NCI-H2227 treated with DMSO at 0.1 percent for 48 hours (cell line): ENCODE measurements at regions not wholly inside any gene's neighbourhood (a gene's known extent, or its start where the extent isn't known, plus 50 kb on each side); places are given as distances from the start of the nearest gene placed in this dataset.

Source experiments
- DNase-seq: peaks from one replicate; lab custom pipeline; 2025; lab: John Stamatoyannopoulos, UW

GRCh38 chrX:40452031-40452430 lies 128.7 kb upstream of the ATP6AP2 start:
- no peak for DNase-seq

DNA sequence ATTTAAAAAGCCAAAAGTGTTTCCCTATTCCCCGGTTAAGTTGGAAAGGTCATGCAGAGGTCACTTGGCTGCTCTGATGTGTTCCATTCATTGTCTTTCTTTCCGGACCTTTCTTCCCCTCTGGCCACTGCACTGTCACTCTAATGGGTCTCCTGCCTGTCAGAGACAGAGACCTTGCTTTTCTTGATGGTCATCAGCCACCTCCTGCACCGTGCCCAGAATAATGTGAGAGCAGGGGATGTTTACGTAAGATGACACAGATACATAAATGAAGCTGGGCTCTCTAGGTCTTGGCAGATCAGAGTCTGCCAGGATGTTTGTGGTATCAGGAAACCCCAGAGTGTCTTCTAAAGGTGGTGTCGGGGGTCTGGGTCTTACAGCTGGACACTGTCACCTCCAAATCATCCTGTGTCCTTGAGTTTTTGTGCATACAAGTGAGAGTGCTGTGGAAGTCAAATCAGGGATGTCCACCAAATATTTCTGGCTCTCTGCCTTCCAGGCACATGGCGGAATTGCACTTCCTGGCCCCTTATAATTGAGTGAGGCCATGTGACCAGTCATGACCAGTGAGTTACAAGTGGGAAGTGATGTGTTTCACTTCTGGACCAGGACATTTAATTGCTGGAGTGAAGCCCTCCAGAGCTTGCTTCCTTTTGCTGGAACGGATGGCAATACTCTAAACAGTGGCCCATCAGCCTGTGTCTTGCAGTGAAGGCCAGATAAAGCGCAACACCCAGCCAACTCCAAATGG lies 130.6 kb upstream of the ATP6AP2 start:
- DNase-seq: no peak

DNA sequence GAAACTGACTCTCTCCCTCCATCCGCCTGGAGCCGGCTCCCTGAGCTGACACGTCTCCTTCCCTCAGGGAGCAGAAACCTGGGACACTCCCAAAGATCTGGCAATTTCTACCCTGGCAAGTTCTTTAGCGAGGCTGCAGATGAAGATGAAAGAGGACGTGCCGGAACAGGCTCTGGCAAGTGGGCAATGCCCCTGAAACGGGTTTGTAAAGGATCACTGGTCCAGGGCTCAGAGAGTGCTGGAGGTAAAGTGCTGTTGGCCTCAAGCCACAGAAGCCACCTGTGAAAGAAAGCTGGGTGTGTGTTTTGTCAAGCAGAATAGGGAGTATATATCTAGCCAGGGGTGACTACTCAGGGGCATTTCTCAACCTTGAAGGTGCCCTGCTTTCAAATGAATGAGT lies 131.4 kb upstream of the ATP6AP2 start:
- DNase-seq: no peak

- no peak for DNase-seq
These were observed 132.0 kb upstream of the ATP6AP2 start for GRCh38 chrX:40448793-40449192.

- DNase-seq: no peak
These were observed 133.8 kb upstream of the ATP6AP2 start for GRCh38 chrX:40446921-40447320.

DNA sequence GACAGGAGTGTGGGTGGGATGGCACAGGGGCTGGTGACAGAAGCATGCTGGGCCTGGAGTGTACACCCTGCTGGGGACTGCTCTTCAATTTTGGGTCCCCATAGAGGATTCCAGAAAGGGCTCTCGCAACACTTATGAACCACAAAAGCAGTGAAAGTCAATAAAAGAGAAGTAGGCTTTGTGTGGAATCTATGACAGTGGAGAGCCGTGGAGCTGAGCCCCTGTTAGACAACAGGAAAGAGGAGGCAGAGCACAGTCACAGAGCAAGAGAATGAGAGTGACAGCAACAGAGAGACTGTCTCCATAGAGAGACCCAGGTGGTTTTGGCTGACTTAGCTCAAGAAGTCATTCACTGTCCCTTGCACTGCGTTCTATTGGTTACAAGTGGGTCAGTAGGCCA lies 135.1 kb upstream of the ATP6AP2 start:
- no peak for DNase-seq

DNA sequence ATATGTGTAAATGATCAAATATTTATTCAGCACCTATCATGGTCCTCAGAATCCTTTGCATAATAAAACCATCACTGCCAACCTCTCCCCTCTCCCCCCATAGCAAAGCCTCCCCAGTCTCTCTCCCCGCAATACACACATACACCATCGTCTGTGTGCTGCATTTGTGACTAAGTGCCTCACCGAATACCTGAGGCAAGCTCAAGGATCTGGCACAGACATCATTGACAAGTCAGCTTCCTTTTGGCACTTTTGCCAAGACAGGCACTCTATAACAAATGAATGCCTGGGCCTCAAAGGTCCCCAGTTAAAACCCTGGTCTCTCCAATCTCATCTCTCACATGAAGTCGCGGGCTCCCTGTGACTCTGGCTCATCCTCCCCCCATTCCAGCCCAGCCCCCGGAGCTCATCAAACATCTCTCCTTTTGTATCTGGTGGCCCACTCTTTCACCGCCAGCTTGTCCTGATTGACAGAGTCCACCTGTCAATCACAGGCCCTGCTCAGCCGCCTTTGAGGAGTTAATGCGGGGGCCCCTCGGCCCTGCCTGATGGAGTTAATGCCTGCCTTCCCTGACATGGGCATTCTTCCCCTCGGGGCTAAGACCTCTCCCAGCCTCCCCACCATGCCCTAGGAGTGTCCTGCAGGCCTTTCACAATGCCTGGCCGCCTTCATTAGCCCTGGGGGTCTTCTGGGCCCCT lies 135.8 kb upstream of the ATP6AP2 start:
- no peak for DNase-seq

DNA sequence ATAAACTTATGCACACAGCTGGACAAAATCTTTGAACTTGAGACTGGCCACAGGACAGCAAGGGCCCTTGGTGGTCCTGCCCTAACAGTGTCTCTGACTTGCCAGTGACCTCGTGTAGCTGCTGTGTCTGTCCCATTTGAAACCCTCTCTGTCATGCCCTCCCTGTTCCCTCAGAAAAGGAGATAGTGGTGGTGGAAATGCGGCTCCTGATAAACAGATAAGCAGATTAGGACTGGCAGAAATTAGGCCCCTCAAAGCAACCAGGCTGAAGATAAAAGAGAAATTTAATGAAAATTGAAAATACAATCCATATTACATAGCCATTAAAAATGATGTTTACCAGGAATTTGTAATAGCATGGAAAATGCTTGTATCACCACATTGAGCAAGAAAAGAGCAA lies 136.6 kb upstream of the ATP6AP2 start:
- DNase-seq: no peak

DNA sequence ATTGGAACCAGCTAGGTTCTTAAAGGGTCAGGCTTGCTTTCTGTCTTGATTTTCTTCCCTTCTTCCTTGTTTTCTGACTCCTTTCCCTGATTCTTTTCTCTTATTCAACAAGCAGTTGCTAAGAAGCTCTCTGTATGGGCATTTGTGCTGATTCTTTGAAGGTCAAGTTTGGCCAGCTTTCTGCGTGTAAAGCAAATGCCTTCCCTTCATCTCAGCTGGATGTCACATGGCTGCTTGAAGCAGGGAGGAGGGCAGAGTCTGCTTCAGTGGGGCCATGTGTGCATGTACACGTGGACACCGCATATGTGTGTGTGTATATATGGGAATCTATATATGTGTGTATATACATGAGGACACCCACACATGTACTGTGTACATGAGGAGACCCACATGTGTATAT lies 139.9 kb upstream of the ATP6AP2 start:
- DNase-seq: no peak

GRCh38 chrX:40439625-40440532 lies 140.9 kb upstream of the ATP6AP2 start:
- no peak for DNase-seq

DNA sequence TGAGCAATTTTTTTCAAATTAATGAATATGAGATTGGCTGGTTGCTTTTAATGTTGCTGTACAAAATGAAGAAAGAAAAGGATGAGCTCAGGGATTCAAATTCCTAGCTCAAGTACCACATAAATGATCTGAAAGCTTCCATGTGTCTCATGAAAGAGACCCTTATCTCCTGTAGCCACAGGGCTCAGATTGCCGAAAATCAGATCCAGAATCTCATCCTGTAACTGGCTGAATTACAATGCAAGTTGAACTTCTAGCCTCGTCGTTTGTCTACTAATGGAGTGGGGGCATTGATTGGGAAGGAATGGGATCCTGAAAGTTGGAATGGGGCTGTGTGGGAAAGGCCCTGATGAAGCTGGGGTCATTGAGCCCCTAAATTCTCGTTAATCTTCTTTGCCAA lies 143.4 kb upstream of the ATP6AP2 start:
- DNase-seq: no peak

DNA sequence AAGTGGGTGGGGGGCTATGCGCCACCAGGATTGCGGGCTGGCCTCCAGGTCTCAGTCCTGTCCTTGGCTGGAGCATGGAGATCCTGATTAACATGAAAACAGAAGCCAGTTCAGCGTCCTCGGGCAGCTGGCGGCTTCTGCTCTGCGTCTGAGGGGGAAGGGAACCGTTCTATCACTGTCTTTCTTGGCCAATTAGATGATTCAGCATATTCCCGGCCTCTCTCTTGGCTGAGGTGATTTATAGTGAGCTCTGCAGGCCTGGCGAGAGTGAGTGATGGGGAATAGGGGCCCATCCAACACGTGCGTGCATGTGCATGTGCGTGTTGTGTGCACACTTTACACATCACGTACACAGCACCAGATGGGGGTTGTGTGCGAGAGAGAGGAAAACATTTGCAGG lies 145.8 kb upstream of the ATP6AP2 start:
- DNase-seq: peak; percentile 97

GRCh38 chrX:40434443-40434842 lies 146.3 kb upstream of the ATP6AP2 start:
- DNase-seq: peak; percentile 88

DNA sequence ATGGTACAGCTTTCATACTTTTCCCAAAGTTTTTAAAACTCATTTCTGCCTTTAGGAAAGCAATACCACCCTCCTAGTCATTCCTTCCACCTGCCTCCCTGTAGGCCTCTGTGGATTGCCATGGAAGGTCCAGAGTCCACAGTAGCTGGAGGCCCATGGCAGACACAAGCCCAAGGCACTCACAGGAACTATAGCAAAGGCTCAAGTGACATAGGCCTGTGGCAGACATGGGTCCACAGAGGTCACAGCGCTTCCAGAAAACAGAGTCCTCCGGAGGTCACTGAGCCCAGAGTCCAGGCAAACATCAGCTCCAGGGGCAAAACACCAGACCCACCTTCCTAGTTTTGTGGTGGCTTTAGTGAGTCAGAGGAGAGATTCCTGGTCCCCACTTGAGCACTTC lies 147.6 kb upstream of the ATP6AP2 start:
- no peak for DNase-seq

GRCh38 chrX:40424259-40424658 lies 156.5 kb upstream of the ATP6AP2 start:
- DNase-seq: no peak

- DNase-seq: peak; percentile 44
These were observed 157.5 kb upstream of the ATP6AP2 start for GRCh38 chrX:40423299-40423698.

DNA sequence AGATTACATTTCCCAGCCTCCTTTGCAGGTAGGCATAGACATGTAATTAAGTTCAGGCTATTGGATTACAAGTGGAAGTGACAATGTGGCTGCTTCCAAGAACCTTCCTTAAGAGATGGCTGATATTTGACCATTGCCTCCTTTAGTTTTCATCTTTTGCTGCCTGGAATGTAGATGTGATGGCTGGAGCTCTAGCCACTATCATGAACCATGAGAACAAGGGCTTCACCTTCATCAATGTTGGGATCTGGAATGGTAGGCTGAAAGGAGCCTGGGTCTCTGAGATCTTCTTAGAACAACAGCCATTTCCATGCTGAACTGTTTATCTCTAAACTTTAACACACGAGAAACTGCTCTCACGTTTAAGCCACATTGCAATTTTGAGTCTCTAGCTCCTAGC lies 158.7 kb upstream of the ATP6AP2 start:
- no peak for DNase-seq

DNA sequence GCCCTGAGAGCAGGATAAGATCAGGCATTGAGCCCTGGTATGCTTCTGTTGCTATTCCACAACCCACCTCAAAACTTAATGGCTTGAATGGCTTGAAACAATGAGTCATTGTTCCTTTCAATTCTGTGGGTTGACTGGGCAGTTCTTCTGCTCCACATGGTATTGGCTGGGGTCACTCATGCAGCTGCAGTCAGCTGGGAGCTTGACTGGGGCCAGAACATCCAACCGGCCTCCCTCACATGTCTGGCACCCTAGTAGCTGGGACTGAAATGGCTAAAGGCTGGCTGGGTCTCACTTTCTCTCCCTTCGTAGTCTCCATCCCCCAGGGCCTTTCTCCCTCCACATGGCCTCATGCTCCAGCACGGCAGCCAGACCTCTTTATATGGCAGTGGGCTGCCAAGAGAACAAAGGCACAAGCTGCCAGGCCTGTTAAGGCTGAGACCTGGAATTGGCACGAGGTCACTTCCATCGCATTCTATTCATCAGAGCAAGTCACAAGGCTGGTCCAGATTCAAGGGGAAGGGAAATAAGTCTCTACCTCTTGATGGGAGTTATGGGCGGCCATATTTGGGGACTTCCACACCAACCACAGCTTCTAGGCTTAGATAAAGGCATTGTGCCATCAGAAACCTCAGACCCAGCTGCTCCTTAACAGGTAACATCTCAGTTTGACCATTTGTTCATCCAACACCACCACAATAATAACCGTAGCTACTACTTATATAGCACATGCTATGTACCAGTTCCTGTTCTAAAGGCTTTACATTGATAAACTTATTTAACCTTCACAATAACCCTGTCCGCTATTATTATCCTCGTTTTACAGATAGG lies 159.7 kb upstream of the ATP6AP2 start:
- DNase-seq: no peak

DNA sequence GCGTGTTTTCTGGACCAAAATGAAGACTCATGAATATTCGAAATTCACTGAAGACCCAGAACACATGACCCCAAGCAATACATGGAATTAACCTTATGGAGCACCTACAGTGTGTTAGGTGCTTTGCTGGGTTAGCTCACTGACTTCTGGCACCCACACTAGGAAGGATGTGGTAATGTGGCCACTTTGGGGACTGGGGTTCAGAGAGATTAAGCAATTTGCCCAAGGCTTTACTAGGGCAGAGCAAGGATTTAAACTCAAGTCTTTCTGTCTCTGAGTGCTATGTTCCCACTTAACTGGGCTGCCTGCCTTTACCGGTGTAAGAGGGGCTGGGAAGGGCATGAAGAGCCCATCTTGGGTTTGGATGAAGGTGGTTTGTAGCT lies 162.0 kb upstream of the ATP6AP2 start:
- DNase-seq: no peak

DNA sequence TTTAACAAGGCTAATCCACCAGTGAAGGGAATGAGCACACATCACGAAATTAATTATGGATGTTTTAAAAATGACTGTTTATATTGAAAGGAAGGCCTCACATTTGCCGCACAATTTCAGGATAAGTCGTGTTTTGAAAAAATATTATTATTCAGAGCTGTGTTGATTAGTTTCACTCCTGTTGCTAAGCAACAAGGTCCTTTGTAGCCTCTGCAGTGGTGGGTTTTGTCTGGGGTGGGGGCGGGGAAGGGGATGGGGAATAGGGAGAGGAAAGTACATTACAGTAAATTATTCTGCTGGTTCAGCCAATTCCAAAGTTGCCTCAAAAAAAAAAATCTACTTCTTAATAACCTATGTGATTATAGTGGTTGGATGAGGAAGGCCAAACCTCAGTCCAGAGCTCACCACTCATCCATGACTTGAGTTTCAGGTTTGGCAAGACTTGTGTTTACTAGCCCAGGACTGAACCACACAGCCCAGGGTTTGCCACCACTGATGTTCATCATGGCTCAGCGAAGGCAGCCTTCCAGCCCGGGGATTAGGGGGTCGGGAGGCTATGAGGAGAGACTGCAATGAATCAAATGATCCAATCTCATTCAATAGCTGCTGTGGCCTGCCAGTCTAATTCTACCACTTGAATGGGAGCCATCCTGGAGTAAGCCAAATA lies 162.5 kb upstream of the ATP6AP2 start:
- no peak for DNase-seq

DNA sequence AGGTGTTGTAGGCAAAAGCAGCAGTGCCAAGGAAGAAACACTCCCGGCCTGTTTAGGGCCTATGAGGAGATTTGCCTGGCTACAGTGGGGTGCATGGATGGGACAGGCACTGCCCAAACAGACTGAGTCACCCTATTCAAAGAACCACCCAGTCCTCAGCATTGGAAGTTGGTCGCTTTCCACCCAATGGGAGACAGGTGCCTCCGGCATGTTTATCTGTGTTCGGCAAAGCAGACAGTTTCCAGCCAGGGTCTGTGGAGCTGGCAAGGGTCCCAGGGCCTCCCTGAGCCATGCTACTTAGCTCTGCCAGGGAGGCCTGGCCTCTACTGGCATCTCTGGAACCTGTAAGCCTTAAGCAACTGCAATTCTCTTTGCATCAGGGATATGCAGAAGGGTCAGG lies 165.1 kb upstream of the ATP6AP2 start:
- DNase-seq: no peak
